HT-29 (cell line): ENCODE measurements at regions not wholly inside any gene's neighbourhood (a gene's known extent, or its start where the extent isn't known, plus 50 kb on each side); places are given as distances from the start of the nearest gene placed in this dataset.

Experiments used
- DNase-seq: peaks from one replicate; pipeline ENCODE4 v3.0.0-alpha.2; 2015; ENCODE audit warnings: low spot score

- DNase-seq = no peak
These were observed 95.9 kb upstream of the ANKRD34C start for GRCh38 chr15:79186616-79187015.

- DNase-seq = peak; percentile 43
These were observed 94.6 kb upstream of the RASGRF1 start for GRCh38 chr15:79185199-79185598.

- peak; percentile 84 for DNase-seq
These were observed 93.9 kb upstream of the RASGRF1 start for GRCh38 chr15:79184465-79184892.

- no peak for DNase-seq
These were observed 89.7 kb upstream of the RASGRF1 start for GRCh38 chr15:79180318-79180717.

- no peak for DNase-seq
These were observed 89.0 kb upstream of the RASGRF1 start for GRCh38 chr15:79179597-79179996.

- peak; percentile 59 for DNase-seq
These were observed 88.6 kb upstream of the RASGRF1 start for GRCh38 chr15:79179108-79179561.

GRCh38 chr15:79178594-79178993 lies 88.0 kb upstream of the RASGRF1 start:
- no peak for DNase-seq

- DNase-seq = no peak
These were observed 85.6 kb upstream of the RASGRF1 start for GRCh38 chr15:79176151-79176550.

GRCh38 chr15:79172801-79173460 lies 82.4 kb upstream of the RASGRF1 start:
- DNase-seq = no peak

GRCh38 chr15:79172032-79172481 lies 81.5 kb upstream of the RASGRF1 start:
- peak; percentile 29 for DNase-seq

GRCh38 chr15:79171320-79172031 lies 80.9 kb upstream of the RASGRF1 start:
- no peak for DNase-seq

GRCh38 chr15:79170256-79170664 lies 79.7 kb upstream of the RASGRF1 start:
- DNase-seq = no peak

GRCh38 chr15:79169526-79170133 lies 79.0 kb upstream of the RASGRF1 start:
- DNase-seq = no peak

- DNase-seq = peak; percentile 30
These were observed 78.4 kb upstream of the RASGRF1 start for GRCh38 chr15:79168922-79169456.

GRCh38 chr15:79167776-79168175 lies 77.2 kb upstream of the RASGRF1 start:
- no peak for DNase-seq

- no peak for DNase-seq
These were observed 75.9 kb upstream of the RASGRF1 start for GRCh38 chr15:79166311-79166955.

GRCh38 chr15:79164465-79164864 lies 73.9 kb upstream of the RASGRF1 start:
- DNase-seq = no peak

GRCh38 chr15:79164043-79164442 lies 73.5 kb upstream of the RASGRF1 start:
- no peak for DNase-seq

GRCh38 chr15:79163395-79163794 lies 72.8 kb upstream of the RASGRF1 start:
- no peak for DNase-seq

- DNase-seq = no peak
These were observed 71.4 kb upstream of the RASGRF1 start for GRCh38 chr15:79161837-79162508.

GRCh38 chr15:79160211-79160610 lies 69.6 kb upstream of the RASGRF1 start:
- no peak for DNase-seq
